ENCODE measurements at regions not wholly inside any gene's neighbourhood (a gene's known extent, or its start where the extent isn't known, plus 50 kb on each side); places are given as distances from the start of the nearest gene placed in this dataset.
"Not testable (repeated sequence)": the region's sequence is repeated elsewhere in the genome, so short reads cannot be mapped to it uniquely, and the experiment has no call there.

DNA sequence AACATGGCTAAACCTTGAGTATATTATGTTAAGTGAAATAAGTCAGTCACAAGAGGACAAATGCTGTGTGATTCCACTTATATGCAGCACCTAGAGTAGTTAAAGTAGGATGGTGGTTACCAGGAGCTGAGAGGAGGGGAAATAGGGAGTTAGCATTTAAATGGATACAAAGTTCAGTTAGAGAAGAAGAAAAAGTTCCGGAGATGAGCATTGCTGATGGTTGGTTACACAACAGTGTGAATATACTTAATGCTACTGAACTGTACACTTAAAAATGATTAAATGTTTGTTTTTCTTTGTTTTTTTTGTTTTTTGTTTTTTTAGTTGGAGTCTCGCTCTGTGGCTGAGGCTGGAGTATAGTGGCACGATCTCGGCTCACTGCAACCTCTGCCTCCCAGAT is 67.7 kb upstream of the OSTN start:
- Mint-ChIP-seq H3K4me3 (no peak overlapping the region), H3K27me3 (ENCODE audit: insufficient read depth, low read depth, poor library complexity) (no peaks in the 10 kb centered on the region), H3K36me3 (ENCODE audit: low read depth) (peaks cover 2% of the 10 kb centered on the region; the same call in 1 of the 3 replicates), H3K9me3 (peaks cover 2% of the 10 kb centered on the region; the same call in 2 of the 3 replicates), H3K4me1 (no peaks in the 10 kb centered on the region), H3K27ac (no peak overlapping the region)
- Histone ChIP-seq H3K9me2 (ENCODE audit: insufficient read depth) (peaks cover 5% of the 10 kb centered on the region; the same call in 1 of the 2 replicates), H3K4me3 (no peak overlapping the region), H3K4me2 (no peak overlapping the region), H2AFZ (no peak overlapping the region), H3K79me2 (replicated peaks; ENCODE audit: insufficient read depth) (no peaks in the 10 kb centered on the region), H3K4me1 (ENCODE audit: insufficient read depth) (no peaks in the 10 kb centered on the region), H4K20me1 (replicated peaks; ENCODE audit: insufficient read depth) (no peaks in the 10 kb centered on the region), H3K27ac (ENCODE audit: low read depth) (no peak overlapping the region), H3K36me3 (ENCODE audit: insufficient read depth) (no peaks in the 10 kb centered on the region), H3K27me3 (ENCODE audit: insufficient read depth) (no peaks in the 10 kb centered on the region), H3F3A (replicated peaks; ENCODE audit: low read depth) (no peaks in the 10 kb centered on the region)
- DNase-seq (ENCODE audit: low spot score) = no peak
- no peak for ATAC-seq
- no peak for TF ChIP-seq NANOG (IDR thresholded peaks at IDR 0.05; ENCODE audit: borderline replicate concordance)
- TF ChIP-seq, protein P1, sequence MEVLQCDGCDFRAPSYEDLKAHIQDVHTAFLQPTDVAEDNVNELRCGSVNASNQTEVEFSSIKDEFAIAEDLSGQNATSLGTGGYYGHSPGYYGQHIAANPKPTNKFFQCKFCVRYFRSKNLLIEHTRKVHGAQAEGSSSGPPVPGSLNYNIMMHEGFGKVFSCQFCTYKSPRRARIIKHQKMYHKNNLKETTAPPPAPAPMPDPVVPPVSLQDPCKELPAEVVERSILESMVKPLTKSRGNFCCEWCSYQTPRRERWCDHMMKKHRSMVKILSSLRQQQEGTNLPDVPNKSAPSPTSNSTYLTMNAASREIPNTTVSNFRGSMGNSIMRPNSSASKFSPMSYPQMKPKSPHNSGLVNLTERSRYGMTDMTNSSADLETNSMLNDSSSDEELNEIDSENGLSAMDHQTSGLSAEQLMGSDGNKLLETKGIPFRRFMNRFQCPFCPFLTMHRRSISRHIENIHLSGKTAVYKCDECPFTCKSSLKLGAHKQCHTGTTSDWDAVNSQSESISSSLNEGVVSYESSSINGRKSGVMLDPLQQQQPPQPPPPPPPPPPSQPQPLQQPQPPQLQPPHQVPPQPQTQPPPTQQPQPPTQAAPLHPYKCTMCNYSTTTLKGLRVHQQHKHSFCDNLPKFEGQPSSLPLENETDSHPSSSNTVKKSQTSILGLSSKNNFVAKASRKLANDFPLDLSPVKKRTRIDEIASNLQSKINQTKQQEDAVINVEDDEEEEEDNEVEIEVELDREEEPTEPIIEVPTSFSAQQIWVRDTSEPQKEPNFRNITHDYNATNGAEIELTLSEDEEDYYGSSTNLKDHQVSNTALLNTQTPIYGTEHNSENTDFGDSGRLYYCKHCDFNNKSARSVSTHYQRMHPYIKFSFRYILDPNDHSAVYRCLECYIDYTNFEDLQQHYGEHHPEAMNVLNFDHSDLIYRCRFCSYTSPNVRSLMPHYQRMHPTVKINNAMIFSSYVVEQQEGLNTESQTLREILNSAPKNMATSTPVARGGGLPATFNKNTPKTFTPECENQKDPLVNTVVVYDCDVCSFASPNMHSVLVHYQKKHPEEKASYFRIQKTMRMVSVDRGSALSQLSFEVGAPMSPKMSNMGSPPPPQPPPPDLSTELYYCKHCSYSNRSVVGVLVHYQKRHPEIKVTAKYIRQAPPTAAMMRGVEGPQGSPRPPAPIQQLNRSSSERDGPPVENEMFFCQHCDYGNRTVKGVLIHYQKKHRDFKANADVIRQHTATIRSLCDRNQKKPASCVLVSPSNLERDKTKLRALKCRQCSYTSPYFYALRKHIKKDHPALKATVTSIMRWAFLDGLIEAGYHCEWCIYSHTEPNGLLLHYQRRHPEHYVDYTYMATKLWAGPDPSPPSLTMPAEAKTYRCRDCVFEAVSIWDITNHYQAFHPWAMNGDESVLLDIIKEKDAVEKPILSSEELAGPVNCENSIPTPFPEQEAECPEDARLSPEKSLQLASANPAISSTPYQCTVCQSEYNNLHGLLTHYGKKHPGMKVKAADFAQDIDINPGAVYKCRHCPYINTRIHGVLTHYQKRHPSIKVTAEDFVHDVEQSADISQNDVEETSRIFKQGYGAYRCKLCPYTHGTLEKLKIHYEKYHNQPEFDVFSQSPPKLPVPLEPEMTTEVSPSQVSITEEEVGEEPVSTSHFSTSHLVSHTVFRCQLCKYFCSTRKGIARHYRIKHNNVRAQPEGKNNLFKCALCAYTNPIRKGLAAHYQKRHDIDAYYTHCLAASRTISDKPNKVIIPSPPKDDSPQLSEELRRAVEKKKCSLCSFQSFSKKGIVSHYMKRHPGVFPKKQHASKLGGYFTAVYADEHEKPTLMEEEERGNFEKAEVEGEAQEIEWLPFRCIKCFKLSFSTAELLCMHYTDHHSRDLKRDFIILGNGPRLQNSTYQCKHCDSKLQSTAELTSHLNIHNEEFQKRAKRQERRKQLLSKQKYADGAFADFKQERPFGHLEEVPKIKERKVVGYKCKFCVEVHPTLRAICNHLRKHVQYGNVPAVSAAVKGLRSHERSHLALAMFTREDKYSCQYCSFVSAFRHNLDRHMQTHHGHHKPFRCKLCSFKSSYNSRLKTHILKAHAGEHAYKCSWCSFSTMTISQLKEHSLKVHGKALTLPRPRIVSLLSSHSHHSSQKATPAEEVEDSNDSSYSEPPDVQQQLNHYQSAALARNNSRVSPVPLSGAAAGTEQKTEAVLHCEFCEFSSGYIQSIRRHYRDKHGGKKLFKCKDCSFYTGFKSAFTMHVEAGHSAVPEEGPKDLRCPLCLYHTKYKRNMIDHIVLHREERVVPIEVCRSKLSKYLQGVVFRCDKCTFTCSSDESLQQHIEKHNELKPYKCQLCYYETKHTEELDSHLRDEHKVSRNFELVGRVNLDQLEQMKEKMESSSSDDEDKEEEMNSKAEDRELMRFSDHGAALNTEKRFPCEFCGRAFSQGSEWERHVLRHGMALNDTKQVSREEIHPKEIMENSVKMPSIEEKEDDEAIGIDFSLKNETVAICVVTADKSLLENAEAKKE (CRISPR knock-in tag; IDR thresholded peaks at IDR 0.05) = no peak
- no peak for TF ChIP-seq CREB1 (CRISPR knock-in tag; IDR thresholded peaks at IDR 0.05; ENCODE audit: low read depth)
- TF ChIP-seq, protein P2, sequence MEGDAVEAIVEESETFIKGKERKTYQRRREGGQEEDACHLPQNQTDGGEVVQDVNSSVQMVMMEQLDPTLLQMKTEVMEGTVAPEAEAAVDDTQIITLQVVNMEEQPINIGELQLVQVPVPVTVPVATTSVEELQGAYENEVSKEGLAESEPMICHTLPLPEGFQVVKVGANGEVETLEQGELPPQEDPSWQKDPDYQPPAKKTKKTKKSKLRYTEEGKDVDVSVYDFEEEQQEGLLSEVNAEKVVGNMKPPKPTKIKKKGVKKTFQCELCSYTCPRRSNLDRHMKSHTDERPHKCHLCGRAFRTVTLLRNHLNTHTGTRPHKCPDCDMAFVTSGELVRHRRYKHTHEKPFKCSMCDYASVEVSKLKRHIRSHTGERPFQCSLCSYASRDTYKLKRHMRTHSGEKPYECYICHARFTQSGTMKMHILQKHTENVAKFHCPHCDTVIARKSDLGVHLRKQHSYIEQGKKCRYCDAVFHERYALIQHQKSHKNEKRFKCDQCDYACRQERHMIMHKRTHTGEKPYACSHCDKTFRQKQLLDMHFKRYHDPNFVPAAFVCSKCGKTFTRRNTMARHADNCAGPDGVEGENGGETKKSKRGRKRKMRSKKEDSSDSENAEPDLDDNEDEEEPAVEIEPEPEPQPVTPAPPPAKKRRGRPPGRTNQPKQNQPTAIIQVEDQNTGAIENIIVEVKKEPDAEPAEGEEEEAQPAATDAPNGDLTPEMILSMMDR (conservative IDR thresholded peaks at IDR 0.05; ENCODE audit: low read depth in 2 of 2) = no peak
- TF ChIP-seq, protein P3, sequence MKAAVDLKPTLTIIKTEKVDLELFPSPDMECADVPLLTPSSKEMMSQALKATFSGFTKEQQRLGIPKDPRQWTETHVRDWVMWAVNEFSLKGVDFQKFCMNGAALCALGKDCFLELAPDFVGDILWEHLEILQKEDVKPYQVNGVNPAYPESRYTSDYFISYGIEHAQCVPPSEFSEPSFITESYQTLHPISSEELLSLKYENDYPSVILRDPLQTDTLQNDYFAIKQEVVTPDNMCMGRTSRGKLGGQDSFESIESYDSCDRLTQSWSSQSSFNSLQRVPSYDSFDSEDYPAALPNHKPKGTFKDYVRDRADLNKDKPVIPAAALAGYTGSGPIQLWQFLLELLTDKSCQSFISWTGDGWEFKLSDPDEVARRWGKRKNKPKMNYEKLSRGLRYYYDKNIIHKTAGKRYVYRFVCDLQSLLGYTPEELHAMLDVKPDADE (IDR thresholded peaks at IDR 0.05) = no peak
- no peak for TF ChIP-seq EZH2 (IDR thresholded peaks at IDR 0.05; ENCODE audit: low read depth, unreplicated experiment)

DNA sequence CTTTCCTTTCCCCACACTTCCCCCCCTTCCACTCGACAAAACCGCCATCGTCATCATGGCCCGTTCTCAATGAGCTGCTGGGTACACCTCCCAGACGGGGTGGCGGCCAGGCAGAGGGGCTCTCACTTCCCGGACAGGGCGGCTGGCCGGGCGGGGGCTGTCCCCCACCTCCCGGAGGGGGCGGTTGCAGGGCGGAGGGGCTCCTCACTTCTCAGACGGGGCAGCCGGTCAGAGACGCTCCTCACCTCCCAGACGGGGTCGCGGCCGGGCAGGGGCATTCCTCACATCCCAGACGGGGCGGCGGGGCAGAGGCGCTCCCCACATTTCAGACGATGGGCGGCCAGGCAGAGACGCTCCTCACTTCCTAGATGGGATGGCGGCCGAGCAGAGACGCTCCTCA is 74.2 kb upstream of the OSTN start:
- H3K4me1 Mint-ChIP-seq; ATAC-seq; H4K20me1 ChIP-seq (replicated peaks; ENCODE audit: insufficient read depth); H3K27me3 Mint-ChIP-seq (ENCODE audit: insufficient read depth, low read depth, poor library complexity); H3K79me2 ChIP-seq (replicated peaks; ENCODE audit: insufficient read depth); H3K27me3 ChIP-seq (ENCODE audit: insufficient read depth); DNase-seq (ENCODE audit: low spot score); H3F3A ChIP-seq (replicated peaks; ENCODE audit: low read depth); H3K4me1 ChIP-seq (ENCODE audit: insufficient read depth); H3K27ac ChIP-seq (ENCODE audit: low read depth); H3K36me3 ChIP-seq (ENCODE audit: insufficient read depth); H3K4me2 ChIP-seq; H3K4me3 Mint-ChIP-seq; H3K9me2 ChIP-seq (ENCODE audit: insufficient read depth); H3K27ac Mint-ChIP-seq; H3K36me3 Mint-ChIP-seq (ENCODE audit: low read depth); H2AFZ ChIP-seq; H3K4me3 ChIP-seq; H3K9me3 Mint-ChIP-seq: not testable (repeated sequence)

Measured in GM23338 (cell line).